Smooth muscle cell (in vitro differentiated cells): ENCODE measurements at regions not wholly inside any gene's neighbourhood (a gene's known extent, or its start where the extent isn't known, plus 50 kb on each side); places are given as distances from the start of the nearest gene placed in this dataset.
"Not testable (repeated sequence)": the region's sequence is repeated elsewhere in the genome, so short reads cannot be mapped to it uniquely, and the experiment has no call there.

Source experiments
- DNase-seq: peaks from one replicate; lab custom pipeline; 2025; ENCODE audit not compliant: unreplicated experiment; lab: John Stamatoyannopoulos, UW
- H2AFZ ChIP-seq: fragments of 200-600 bp; sonication (generic); 2 replicates; pipeline ENCODE4 v1.6.0; 2016; ENCODE audit warnings: antibody characterized with exemption, low read depth, mild to moderate bottlenecking
- H3F3A ChIP-seq: fragments of 200-600 bp; sonication (generic); 2 replicates; pipeline ENCODE4 v1.6.0; 2017; ENCODE audit warnings: antibody characterized with exemption, low read depth
- H3K27ac ChIP-seq: fragments of 200-600 bp; sonication (generic); 2 replicates; pipeline ENCODE4 v1.5.1; 2016; ENCODE audit warnings: low read depth, mild to moderate bottlenecking
- H3K27me3 ChIP-seq: fragments of 200-600 bp; sonication (generic); 2 replicates; pipeline ENCODE4 v1.6.1; 2016; ENCODE audit warnings: low read depth, mild to moderate bottlenecking
- H3K36me3 ChIP-seq: fragments of 200-600 bp; sonication (generic); 2 replicates; pipeline ENCODE4 v1.5.1; 2016; ENCODE audit warnings: low read depth
- H3K4me1 ChIP-seq: fragments of 200-600 bp; sonication (generic); 2 replicates; pipeline ENCODE4 v1.5.1; 2016; ENCODE audit warnings: low read depth
- H3K4me2 ChIP-seq: fragments of 200-600 bp; sonication (generic); 2 replicates; pipeline ENCODE4 v1.6.0; 2016; ENCODE audit warnings: mild to moderate bottlenecking
- H3K4me3 ChIP-seq: fragments of 200-600 bp; sonication (generic); 2 replicates; pipeline ENCODE4 v1.5.1; 2016; ENCODE audit warnings: mild to moderate bottlenecking
- H3K79me2 ChIP-seq: fragments of 200-600 bp; sonication (generic); 2 replicates; pipeline ENCODE4 v1.6.0; 2016; ENCODE audit warnings: low read depth, mild to moderate bottlenecking
- H3K9ac ChIP-seq: fragments of 200-600 bp; sonication (generic); 2 replicates; pipeline ENCODE4 v1.6.0; 2016; ENCODE audit warnings: low read depth
- H3K9me3 ChIP-seq: fragments of 200-600 bp; sonication (generic); replicated peaks from 2 replicates; pipeline ENCODE4 v1.5.1; 2016; ENCODE audit warnings: low read depth
- H4K20me1 ChIP-seq: fragments of 200-600 bp; sonication (generic); 2 replicates; pipeline ENCODE4 v1.6.0; 2016; ENCODE audit warnings: low read depth
- CTCF ChIP-seq: fragments of 200-600 bp; sonication (generic); IDR thresholded peaks from 2 replicates; pipeline ENCODE4 v1.5.1; 2017; ENCODE audit warnings: borderline replicate concordance, mild to moderate bottlenecking, antibody characterized with exemption; ENCODE audit not compliant: insufficient read depth, poor library complexity, severe bottlenecking
- WGBS: methylation state at CpG from one replicate; pipeline ENCODE4 v1.1.7; 2016; ENCODE audit warnings: low lambda C conversion rate; 5-methylcytosine and 5-hydroxymethylcytosine counted together

GRCh38 chr6:6455272-6455671 lies 133.2 kb upstream of the LY86 start:
- no peak for TF ChIP-seq CTCF
- Histone ChIP-seq H3K9ac (no peak overlapping the region), H3K9me3 (no peaks in the 10 kb centered on the region), H4K20me1 (no peaks in the 10 kb centered on the region), H2AFZ (no peak overlapping the region), H3K4me1 (no peaks in the 10 kb centered on the region), H3K27ac (no peak overlapping the region), H3K4me3 (no peak overlapping the region), H3K4me2 (no peak overlapping the region), H3K27me3 (peaks cover 8% of the 10 kb centered on the region), H3F3A (no peaks in the 10 kb centered on the region), H3K36me3 (no peaks in the 10 kb centered on the region), H3K79me2 (no peaks in the 10 kb centered on the region)
- no peak for DNase-seq
- 89% methylated on average over 2 of the region's 2 CpGs for WGBS

DNA sequence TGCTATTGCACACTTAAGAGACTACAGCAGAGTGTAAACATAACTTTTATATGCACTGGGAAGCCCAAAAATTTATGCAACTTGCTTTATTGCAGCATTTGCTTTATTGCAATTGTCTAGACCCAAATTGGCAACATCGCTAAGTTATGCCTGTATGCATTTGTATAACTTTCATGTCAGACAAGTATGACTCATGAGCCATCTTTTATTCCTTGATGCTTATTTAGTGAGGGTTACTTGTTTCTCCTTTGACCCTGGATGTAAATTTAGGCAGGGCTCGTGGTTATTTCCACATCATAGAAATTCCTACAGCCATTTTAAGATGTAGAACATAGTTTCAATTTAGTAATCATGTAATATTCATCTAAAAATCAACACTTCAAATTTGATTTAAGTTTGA lies 130.3 kb upstream of the LY86 start:
- Histone ChIP-seq H4K20me1 (no peaks in the 10 kb centered on the region), H3F3A (no peaks in the 10 kb centered on the region), H3K79me2 (no peaks in the 10 kb centered on the region), H3K4me1 (no peaks in the 10 kb centered on the region), H3K27me3 (peaks cover 4% of the 10 kb centered on the region), H3K9ac (no peak overlapping the region), H2AFZ (no peak overlapping the region), H3K9me3 (no peaks in the 10 kb centered on the region), H3K4me2 (no peak overlapping the region), H3K27ac (no peak overlapping the region), H3K36me3 (no peaks in the 10 kb centered on the region), H3K4me3 (no peak overlapping the region)
- no peak for DNase-seq
- no peak for TF ChIP-seq CTCF
- 64% methylated on average over 2 of the region's 2 CpGs for WGBS

DNA sequence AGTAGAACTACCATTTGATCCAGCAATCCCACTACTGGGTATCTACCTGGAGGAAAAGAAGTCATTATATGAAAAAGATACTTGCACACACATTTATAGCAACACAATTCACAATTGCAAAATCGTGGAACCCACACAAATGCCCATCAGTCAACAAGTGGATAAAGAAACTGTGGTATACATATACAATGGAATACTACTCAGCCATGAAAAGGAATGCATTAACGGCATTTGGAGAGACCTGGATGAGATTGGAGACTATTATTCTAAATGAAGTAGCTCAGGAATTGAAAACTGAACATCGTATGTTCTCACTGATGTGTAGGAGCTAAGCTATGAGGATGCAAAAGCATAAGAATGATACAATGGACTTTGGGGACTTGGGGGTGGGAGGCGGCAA lies 128.6 kb upstream of the LY86 start:
- not testable (repeated sequence) for DNase-seq, H3K9ac ChIP-seq, H3K4me1 ChIP-seq, H3K9me3 ChIP-seq, H3K36me3 ChIP-seq, H3K4me2 ChIP-seq, H3K27me3 ChIP-seq, H4K20me1 ChIP-seq, H3K27ac ChIP-seq, H2AFZ ChIP-seq, H3F3A ChIP-seq, H3K79me2 ChIP-seq, H3K4me3 ChIP-seq
- WGBS, result 87% methylated on average over 4 of the region's 4 CpGs

DNA sequence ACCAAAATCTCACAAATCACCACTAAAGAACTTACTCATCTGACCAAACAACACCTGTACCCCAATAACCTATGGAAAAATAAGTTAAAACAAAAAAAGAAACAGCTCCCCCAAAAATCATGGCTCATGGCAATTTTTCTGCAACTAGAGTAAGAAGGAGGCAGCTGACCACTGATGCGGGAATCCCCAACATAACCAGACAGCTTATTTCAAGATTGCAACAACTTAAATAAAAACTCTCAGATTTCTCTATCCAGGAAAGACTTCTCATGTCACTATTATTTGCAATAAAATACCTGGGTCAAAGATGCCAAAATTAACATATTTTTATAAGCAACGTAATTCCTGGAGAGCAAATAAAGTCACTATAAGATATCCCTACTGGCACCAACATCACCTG lies 128.1 kb upstream of the LY86 start:
- no peak overlapping the region for H3K4me3 ChIP-seq
- no peak overlapping the region for H3K27ac ChIP-seq
- H4K20me1 ChIP-seq, result no peaks in the 10 kb centered on the region
- no peak for TF ChIP-seq CTCF
- H3K9me3 ChIP-seq, result no peaks in the 10 kb centered on the region
- no peak overlapping the region for H3K4me2 ChIP-seq
- H3K4me1 ChIP-seq, result no peaks in the 10 kb centered on the region
- no peaks in the 10 kb centered on the region for H3K79me2 ChIP-seq
- H3K27me3 ChIP-seq, result no peaks in the 10 kb centered on the region
- no peak for DNase-seq
- no peak overlapping the region for H2AFZ ChIP-seq
- H3K36me3 ChIP-seq, result no peaks in the 10 kb centered on the region
- 87% methylated on average over 2 of the region's 2 CpGs for WGBS
- no peaks in the 10 kb centered on the region for H3F3A ChIP-seq
- H3K9ac ChIP-seq, result no peak overlapping the region
